Chondrocyte (in vitro differentiated cells): ENCODE measurements at regions not wholly inside any gene's neighbourhood (a gene's known extent, or its start where the extent isn't known, plus 50 kb on each side); places are given as distances from the start of the nearest gene placed in this dataset.

ENCODE experiments used
- DNase-seq: peaks from one replicate; pipeline ENCODE4 v3.0.0; 2021; ENCODE audit warnings: mixed read lengths, low spot score
- H3K27ac Mint-ChIP-seq: one replicate; pipeline ENCODE4 v1.8.0; 2021; ENCODE audit warnings: mild to moderate bottlenecking, moderate library complexity, mixed read lengths; ENCODE audit not compliant: unreplicated experiment
- H3K27me3 Mint-ChIP-seq: 2 replicates; pipeline ENCODE4 v1.8.0; 2021; ENCODE audit warnings: low read depth, mixed read lengths
- H3K36me3 Mint-ChIP-seq: 2 replicates; pipeline ENCODE4 v1.8.0; 2021; ENCODE audit warnings: low read depth, mixed read lengths
- H3K4me1 Mint-ChIP-seq: 2 replicates; pipeline ENCODE4 v1.8.0; 2021; ENCODE audit warnings: low read depth, mild to moderate bottlenecking, mixed read lengths
- H3K4me3 Mint-ChIP-seq: one replicate; pipeline ENCODE4 v1.8.0; 2021; ENCODE audit warnings: mild to moderate bottlenecking, moderate library complexity, mixed read lengths; ENCODE audit not compliant: unreplicated experiment
- H3K9me3 Mint-ChIP-seq: 2 replicates; pipeline ENCODE4 v1.8.0; 2021; ENCODE audit warnings: low read depth, mixed read lengths
- TF ChIP-seq, protein P1 (sequence below): fragments of 200-600 bp; sonication (generic); IDR thresholded peaks from 2 replicates; pipeline ENCODE4 v1.5.0; 2021; ENCODE audit warnings: antibody characterized with exemption, mild to moderate bottlenecking, moderate library complexity

DNA sequence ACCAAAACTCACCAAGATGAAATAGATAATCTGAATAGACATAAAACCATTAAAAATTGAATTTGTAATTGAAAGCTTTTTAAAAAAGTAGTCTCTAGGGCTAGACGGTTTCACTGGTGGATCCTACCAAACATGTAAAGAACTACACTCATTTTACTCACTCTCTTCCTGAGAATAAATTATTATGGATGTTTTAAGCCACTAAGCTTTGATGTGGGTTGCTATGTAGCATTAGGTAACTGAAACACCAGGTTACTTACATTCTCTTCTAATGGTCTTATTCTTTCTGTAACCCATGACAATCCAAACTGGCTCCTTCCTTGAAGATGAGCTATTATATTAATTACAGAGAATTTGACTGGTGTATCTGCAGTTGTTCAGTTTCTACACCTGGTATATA is 385.1 kb downstream of the PPP1R2C start:
- no peaks in the 10 kb centered on the region for H3K4me1 Mint-ChIP-seq
- no peaks in the 10 kb centered on the region for H3K36me3 Mint-ChIP-seq
- H3K27ac Mint-ChIP-seq = no peak overlapping the region
- H3K9me3 Mint-ChIP-seq = peaks cover 2% of the 10 kb centered on the region
- no peaks in the 10 kb centered on the region for H3K27me3 Mint-ChIP-seq
- no peak for DNase-seq
- H3K4me3 Mint-ChIP-seq = no peak overlapping the region
- TF ChIP-seq, protein P1, sequence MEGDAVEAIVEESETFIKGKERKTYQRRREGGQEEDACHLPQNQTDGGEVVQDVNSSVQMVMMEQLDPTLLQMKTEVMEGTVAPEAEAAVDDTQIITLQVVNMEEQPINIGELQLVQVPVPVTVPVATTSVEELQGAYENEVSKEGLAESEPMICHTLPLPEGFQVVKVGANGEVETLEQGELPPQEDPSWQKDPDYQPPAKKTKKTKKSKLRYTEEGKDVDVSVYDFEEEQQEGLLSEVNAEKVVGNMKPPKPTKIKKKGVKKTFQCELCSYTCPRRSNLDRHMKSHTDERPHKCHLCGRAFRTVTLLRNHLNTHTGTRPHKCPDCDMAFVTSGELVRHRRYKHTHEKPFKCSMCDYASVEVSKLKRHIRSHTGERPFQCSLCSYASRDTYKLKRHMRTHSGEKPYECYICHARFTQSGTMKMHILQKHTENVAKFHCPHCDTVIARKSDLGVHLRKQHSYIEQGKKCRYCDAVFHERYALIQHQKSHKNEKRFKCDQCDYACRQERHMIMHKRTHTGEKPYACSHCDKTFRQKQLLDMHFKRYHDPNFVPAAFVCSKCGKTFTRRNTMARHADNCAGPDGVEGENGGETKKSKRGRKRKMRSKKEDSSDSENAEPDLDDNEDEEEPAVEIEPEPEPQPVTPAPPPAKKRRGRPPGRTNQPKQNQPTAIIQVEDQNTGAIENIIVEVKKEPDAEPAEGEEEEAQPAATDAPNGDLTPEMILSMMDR = no peak

DNA sequence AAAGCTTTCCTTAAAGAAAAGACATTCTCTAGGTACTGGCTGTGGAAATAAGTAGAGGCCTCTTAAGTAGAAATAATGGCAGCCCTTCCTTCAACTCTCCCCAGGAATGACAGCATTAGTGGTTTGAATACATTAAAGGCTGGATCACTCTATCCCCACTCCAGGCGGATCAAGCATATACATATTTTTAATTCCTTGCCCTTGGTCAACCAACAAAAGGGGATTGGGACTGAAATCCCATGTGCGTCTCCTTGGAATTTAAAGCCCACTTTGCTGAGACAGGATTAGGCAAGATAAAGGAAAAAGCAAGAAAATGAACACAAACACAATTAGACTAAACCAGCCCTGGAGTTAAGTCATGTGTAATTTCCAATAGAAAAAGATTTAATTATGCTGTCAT is 391.3 kb downstream of the PPP1R2C start:
- H3K4me3 Mint-ChIP-seq = no peak overlapping the region
- DNase-seq = no peak
- no peaks in the 10 kb centered on the region for H3K4me1 Mint-ChIP-seq
- H3K36me3 Mint-ChIP-seq = no peaks in the 10 kb centered on the region
- H3K27me3 Mint-ChIP-seq = peaks cover 2% of the 10 kb centered on the region
- H3K27ac Mint-ChIP-seq = no peak overlapping the region
- TF ChIP-seq, protein P1 = no peak
- peaks cover 7% of the 10 kb centered on the region for H3K9me3 Mint-ChIP-seq

DNA sequence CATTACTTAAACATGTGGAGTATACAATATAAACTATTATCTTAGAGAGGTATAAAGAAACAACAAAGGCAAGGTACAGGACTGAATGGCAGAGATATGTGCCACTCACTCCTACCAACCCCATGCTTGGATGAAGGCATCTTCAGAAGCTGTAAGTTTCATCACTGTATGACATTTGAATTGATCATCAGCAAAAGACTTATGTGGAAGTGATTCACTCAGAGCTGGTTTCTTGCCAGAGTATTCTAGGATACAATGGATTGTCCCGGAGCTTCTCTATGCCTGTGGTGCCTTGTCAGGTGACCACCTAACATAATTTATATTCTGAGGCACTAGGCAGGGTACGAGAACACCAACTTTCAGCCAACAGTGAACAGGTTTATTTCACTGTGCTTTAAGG is 392.2 kb downstream of the PPP1R2C start:
- DNase-seq = no peak
- H3K9me3 Mint-ChIP-seq = peaks cover 9% of the 10 kb centered on the region
- H3K27ac Mint-ChIP-seq = no peak overlapping the region
- H3K4me1 Mint-ChIP-seq = no peaks in the 10 kb centered on the region
- H3K36me3 Mint-ChIP-seq = no peaks in the 10 kb centered on the region
- no peak overlapping the region for H3K4me3 Mint-ChIP-seq
- peaks cover 2% of the 10 kb centered on the region for H3K27me3 Mint-ChIP-seq
- TF ChIP-seq, protein P1 = no peak

DNA sequence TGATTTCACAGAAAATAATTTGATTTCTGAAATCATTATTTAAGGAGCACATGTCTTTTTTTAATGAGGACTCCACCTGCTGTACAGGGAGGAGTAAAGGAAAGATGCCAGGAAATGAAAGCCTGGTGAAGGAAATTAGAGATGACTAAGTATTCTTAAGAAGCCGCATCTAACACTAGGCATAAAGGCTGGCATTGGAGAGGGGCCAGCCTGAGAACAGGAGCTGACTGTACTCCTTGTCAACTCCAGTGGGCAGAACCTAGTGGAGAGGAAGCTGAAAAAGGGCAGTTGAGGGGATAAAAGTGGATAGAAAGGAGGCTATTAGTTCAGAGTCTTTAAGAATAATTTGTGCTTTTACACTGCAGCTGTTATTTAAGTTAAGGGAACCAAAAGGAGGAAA is 393.0 kb downstream of the PPP1R2C start:
- Mint-ChIP-seq H3K27ac (no peak overlapping the region), H3K4me3 (no peak overlapping the region), H3K4me1 (no peaks in the 10 kb centered on the region), H3K27me3 (peaks cover 3% of the 10 kb centered on the region), H3K9me3 (peaks cover 9% of the 10 kb centered on the region), H3K36me3 (no peaks in the 10 kb centered on the region)
- TF ChIP-seq, protein P1 = no peak
- no peak for DNase-seq

DNA sequence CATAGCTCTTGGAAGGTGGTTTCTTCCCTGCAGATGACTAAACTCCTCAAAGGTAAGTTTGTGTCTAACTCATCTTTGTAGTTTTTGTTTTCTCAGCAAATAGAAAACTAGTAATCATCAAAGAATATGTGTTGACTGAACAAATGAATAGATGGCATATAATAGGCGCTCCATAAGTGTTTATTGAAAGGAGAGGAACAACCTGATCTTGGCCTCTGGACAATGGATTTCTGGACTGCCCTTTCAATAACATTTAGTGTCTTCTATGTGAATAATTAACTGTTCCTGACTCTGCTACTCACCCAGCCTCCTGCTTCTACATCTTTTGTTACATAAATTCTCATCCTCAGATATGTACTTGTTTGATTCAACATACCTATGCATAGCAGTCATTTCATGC is 399.1 kb downstream of the PPP1R2C start:
- TF ChIP-seq, protein P1 = no peak
- H3K4me1 Mint-ChIP-seq = no peaks in the 10 kb centered on the region
- peaks cover 3% of the 10 kb centered on the region for H3K27me3 Mint-ChIP-seq
- peaks cover 4% of the 10 kb centered on the region for H3K9me3 Mint-ChIP-seq
- H3K4me3 Mint-ChIP-seq = no peak overlapping the region
- no peak overlapping the region for H3K27ac Mint-ChIP-seq
- no peak for DNase-seq
- no peaks in the 10 kb centered on the region for H3K36me3 Mint-ChIP-seq
